ENCODE measurements at regions not wholly inside any gene's neighbourhood (a gene's known extent, or its start where the extent isn't known, plus 50 kb on each side); places are given as distances from the start of the nearest gene placed in this dataset.

GRCh38 chr9:85147046-85147640 lies 477.6 kb downstream of the NTRK2 start:
- DNase-seq (ENCODE audit: low read depth): no peak
- no peak for TF ChIP-seq CTCF (conservative IDR thresholded peaks at IDR 0.05; ENCODE audit: low read depth, low read length)
- no peak overlapping the region for H3K4me3 ChIP-seq (ENCODE audit: low read depth, low read length)

- peak; percentile 61 for TF ChIP-seq CTCF (conservative IDR thresholded peaks at IDR 0.05; ENCODE audit: low read depth, low read length)
- no peak for DNase-seq (ENCODE audit: low read depth)
- no peak overlapping the region for H3K4me3 ChIP-seq (ENCODE audit: low read depth, low read length)
Observed at GRCh38 chr9:85142968-85143367, 473.4 kb downstream of the NTRK2 start.

GRCh38 chr9:85142496-85142911 lies 473.0 kb downstream of the NTRK2 start:
- no peak for TF ChIP-seq CTCF (conservative IDR thresholded peaks at IDR 0.05; ENCODE audit: low read depth, low read length)
- H3K4me3 ChIP-seq (ENCODE audit: low read depth, low read length): no peak overlapping the region
- peak; percentile 64 for DNase-seq (ENCODE audit: low read depth)

GRCh38 chr9:85137696-85138095 lies 468.2 kb downstream of the NTRK2 start:
- no peak for DNase-seq (ENCODE audit: low read depth)
- H3K4me3 ChIP-seq (ENCODE audit: low read depth, low read length): no peak overlapping the region
- no peak for TF ChIP-seq CTCF (conservative IDR thresholded peaks at IDR 0.05; ENCODE audit: low read depth, low read length)

- H3K4me3 ChIP-seq (ENCODE audit: low read depth, low read length): no peak overlapping the region
- no peak for TF ChIP-seq CTCF (conservative IDR thresholded peaks at IDR 0.05; ENCODE audit: low read depth, low read length)
- no peak for DNase-seq (ENCODE audit: low read depth)
Observed at GRCh38 chr9:85136987-85137386, 467.5 kb downstream of the NTRK2 start.

- no peak for DNase-seq (ENCODE audit: low read depth)
Observed at GRCh38 chr9:85136507-85136906, 467.0 kb downstream of the NTRK2 start.

More at GRCh38 chr9:85136507-85136906, 467.0 kb downstream of the NTRK2 start:
- TF ChIP-seq CTCF (conservative IDR thresholded peaks at IDR 0.05; ENCODE audit: low read depth, low read length): no peak
- no peak overlapping the region for H3K4me3 ChIP-seq (ENCODE audit: low read depth, low read length)

All from epithelial cell of proximal tubule (primary cell).